Inferior parietal cortex (tissue), 1 donor: ENCODE measurements at regions not wholly inside any gene's neighbourhood (a gene's known extent, or its start where the extent isn't known, plus 50 kb on each side); places are given as distances from the start of the nearest gene placed in this dataset.

Experiments
- DNase-seq: peaks from one replicate; pipeline ENCODE4 v3.0.0-alpha.2; 2016; ENCODE audit errors: extremely low spot score

GRCh38 chr3:177742273-177742672 lies 545.0 kb upstream of the TBL1XR1 start:
- no peak for DNase-seq

DNA sequence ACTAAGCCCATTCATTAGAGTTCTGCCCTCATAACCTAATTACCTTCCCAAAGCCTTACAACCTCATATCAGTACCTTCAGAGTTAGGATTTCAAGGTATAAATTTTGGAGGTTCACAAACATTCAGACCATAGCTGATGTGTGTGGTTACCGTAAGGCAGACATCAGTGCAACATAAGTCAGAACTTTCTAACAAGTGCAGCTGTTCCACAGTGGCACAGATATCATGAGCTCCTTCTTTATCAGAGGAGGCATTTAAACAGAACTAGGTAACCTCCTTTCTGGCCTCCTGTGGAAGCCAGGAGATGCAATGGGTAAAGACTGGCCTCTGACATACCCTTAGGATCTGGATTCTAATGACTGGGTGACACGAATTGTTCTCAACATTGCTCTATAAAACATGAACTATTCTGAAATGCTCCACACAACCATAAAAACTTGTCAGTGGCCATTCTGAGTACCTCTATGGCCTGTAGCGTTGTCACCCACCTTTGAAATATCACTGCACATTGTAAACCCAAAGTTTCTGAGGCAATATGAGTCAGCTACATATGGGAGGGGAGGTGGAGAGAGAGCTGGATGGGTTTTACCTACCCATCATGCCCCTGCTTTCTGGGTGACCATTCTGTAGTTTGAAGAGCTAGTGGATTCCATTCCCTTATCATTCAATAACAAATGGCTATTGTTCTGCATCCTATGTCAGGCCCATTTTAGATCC lies 546.0 kb upstream of the TBL1XR1 start:
- DNase-seq = no peak

- no peak for DNase-seq
These were observed 547.8 kb upstream of the TBL1XR1 start for GRCh38 chr3:177744873-177745606.

- no peak for DNase-seq
These were observed 548.3 kb upstream of the TBL1XR1 start for GRCh38 chr3:177745607-177746005.

DNA sequence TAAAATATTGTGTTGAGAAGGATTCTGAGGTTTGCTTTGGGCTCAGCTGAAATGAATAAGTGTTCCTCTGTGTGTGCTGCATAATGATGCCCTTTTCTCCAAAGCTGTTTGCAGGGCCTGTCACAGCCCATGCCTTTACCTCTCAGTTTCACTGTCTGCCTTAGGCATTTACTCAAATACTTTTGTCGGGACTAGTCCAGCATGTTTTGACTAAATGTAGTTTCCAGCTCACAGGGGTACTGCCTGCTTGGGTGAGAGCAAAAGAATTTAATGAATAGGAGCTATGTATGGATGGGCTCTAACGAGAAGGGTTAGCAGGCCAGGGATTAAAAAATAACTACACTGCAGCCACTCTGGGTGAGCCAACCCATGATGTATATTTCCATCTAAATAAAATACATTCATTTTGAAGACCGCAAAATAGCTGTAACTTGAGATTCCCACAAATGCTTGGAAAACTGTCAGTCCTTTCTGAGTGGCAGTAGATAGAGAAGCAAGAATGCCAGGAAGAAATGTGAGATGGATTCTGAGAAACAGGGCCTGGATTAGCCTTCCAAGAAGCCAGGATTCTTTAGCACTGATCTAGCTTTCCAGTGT lies 549.2 kb upstream of the TBL1XR1 start:
- DNase-seq = no peak

DNA sequence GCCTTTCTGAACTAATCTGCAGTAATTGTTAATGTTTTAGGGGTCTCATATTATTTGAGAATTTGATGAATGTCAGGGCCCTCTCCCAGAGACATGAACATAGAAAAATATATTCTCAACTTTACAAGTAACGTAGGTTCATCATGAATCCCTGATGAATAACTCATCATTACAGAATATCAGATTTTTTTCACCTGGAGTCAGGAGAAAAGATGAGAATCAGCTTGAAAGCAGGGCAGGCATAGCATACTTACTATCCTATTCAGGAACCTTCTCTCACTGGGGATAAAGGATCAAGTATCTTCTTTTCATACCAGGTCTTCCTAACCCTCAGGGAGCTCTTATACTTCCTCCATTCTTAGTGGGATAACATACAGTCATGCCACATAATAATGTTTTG lies 552.6 kb upstream of the TBL1XR1 start:
- no peak for DNase-seq

DNA sequence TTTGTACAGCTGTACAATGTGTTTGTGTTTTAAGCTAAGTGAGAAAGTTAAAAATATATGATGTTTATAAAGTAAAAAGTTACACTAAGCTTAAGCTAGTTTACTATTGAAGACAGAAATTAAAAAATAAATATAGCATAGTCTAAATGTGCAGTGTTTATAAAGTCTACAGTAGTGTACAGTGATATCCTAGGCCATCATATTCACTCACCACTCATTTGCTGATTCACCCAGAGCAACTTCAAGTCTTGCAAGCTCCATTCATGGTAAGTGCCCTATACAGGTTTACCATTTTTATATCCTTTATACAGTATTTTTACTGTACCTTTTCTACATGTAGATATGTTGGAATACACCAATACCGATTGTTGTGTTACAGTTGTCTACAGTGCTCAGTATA lies 553.2 kb upstream of the TBL1XR1 start:
- DNase-seq = no peak

- DNase-seq = no peak
These were observed 554.5 kb upstream of the TBL1XR1 start for GRCh38 chr3:177751770-177752169.

DNA sequence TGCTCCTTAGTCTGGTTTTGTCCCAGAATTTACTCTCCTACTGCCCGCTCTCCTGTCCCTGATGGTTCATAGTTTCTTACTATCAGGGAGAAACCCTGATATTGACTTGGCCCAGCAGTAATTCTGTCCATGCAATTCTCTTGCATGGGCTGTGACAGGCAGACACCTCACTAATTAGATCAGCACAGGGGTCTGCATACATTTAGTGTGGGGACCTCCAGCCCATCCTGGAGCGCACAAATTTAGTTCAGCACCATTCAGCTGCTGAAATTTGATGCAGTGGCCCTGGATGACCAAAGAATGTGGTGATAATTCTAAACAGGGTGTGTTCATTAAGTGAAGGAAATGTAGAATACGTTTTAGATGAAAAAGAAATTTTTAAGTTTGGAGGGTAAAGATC lies 555.5 kb upstream of the TBL1XR1 start:
- no peak for DNase-seq

- DNase-seq = no peak
These were observed 556.3 kb upstream of the TBL1XR1 start for GRCh38 chr3:177753451-177754155.

GRCh38 chr3:177754508-177754921 lies 557.2 kb upstream of the TBL1XR1 start:
- no peak for DNase-seq

GRCh38 chr3:177758126-177758525 lies 560.8 kb upstream of the TBL1XR1 start:
- no peak for DNase-seq

- DNase-seq = no peak
These were observed 563.5 kb upstream of the TBL1XR1 start for GRCh38 chr3:177760803-177761202.

DNA sequence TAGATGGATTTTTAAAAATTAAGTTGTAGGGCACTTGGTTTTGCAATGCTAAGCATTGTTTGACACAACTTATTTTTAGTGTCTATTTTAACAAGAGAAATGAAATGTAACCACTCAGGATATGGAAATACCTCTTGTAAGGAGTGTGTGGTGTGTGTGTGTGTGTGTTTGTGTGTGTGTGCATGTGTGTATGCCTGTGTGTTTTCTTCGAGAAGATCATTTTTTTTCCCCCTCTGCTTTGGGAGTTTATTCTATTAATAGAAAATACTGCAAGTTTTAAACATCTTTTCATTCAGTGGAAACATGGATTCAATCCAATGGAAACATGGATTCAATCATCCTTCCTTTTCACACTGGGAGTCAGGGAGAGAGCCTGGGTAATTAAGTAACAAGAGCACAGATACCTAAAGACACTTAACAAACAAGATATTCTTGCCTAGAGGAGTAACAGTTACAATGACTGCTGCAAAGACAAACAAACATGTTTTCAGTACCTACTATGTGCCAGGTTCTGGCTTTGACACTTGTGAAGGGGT lies 567.2 kb upstream of the TBL1XR1 start:
- DNase-seq = no peak

DNA sequence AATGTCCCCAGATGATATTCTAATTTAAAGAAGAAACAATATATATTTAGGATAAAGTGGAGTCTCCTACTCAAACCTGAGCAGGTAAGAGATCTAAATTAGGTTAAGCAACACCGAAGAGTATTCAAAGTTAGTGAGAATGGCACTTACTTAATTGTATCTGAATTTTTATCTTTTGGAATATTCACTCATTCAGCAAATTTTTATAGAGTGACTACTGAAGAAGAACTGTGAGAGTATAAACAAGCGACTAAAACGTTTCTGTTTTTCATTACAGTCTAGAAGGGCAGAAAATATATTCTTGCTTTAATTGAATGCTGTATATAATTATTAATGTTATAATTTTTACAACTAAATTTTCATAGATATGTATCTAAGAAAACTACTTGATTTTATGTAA lies 567.7 kb upstream of the TBL1XR1 start:
- no peak for DNase-seq

- DNase-seq = no peak
These were observed 573.3 kb upstream of the TBL1XR1 start for GRCh38 chr3:177770383-177771230.

GRCh38 chr3:177771780-177772179 lies 574.5 kb upstream of the TBL1XR1 start:
- DNase-seq = no peak

GRCh38 chr3:177772908-177773557 lies 575.8 kb upstream of the TBL1XR1 start:
- DNase-seq = no peak

DNA sequence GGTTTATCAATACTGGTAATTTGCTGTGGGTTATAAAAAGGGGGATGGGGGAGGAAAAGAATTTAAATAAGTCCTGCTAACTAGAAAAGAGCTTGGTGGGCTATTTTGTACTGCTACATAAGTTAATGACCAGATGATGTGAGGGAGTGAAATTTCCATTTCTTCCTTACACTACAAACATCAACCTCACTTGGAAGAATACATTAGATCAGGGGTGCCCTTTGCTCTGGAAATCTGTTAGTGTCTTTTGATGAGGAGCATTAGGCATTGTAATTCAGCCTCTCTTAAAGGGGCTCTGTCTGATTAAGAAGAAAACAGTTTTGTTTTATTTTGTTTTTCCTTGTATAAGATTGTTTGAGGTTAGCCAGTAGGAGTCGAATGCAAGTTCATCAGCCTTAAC lies 576.4 kb upstream of the TBL1XR1 start:
- DNase-seq = no peak

DNA sequence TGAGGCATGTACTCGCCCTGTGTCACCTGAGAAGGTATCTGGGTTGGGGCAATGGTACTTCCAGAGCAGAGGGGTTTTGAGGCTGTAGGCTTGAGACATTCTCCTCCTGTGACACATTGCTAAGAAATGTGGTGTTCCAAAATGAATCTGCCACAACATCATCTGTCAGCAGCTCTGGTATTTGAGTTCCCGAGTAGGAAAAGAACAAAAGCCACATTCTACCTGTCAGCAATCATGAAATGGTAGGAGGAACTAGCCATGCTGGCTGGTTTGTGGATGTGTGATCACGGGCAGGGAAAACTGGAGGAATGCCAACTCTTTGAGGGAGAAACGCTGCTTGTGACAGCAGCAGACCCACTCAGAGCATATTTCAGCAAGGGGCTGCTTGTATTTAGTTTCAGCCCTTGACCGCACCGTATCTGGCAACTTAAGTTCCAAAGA lies 579.4 kb upstream of the TBL1XR1 start:
- no peak for DNase-seq

- DNase-seq = peak; percentile 61
These were observed 580.4 kb upstream of the TBL1XR1 start for GRCh38 chr3:177777699-177778098.
